Progenitor cell of endocrine pancreas (in vitro differentiated cells): ENCODE measurements at regions not wholly inside any gene's neighbourhood (a gene's known extent, or its start where the extent isn't known, plus 50 kb on each side); places are given as distances from the start of the nearest gene placed in this dataset.

ENCODE experiments used
- DNase-seq: peaks from one replicate; pipeline ENCODE4 v3.0.0; 2021; ENCODE audit warnings: low spot score; ENCODE audit not compliant: unreplicated experiment
- H3K27ac Mint-ChIP-seq: 2 replicates; pipeline ENCODE4 v1.8.0; 2021; ENCODE audit warnings: mild to moderate bottlenecking, moderate library complexity, mixed read lengths
- H3K27me3 Mint-ChIP-seq: 2 replicates; pipeline ENCODE4 v1.8.0; 2021; ENCODE audit warnings: mixed read lengths
- H3K36me3 Mint-ChIP-seq: 2 replicates; pipeline ENCODE4 v1.8.0; 2022; ENCODE audit warnings: mixed read lengths; ENCODE audit not compliant: insufficient read depth
- H3K4me1 Mint-ChIP-seq: 2 replicates; pipeline ENCODE4 v1.8.0; 2021; ENCODE audit warnings: low read depth, mixed read lengths
- H3K4me3 Mint-ChIP-seq: 2 replicates; pipeline ENCODE4 v1.8.0; 2021; ENCODE audit warnings: low read depth, mild to moderate bottlenecking, moderate library complexity, mixed read lengths
- H3K9me3 Mint-ChIP-seq: 2 replicates; pipeline ENCODE4 v1.8.0; 2021; ENCODE audit warnings: low read depth, mixed read lengths
- CTCF ChIP-seq: fragments of 200-600 bp; sonication (generic); IDR thresholded peaks from one replicate; pipeline ENCODE4 v1.5.0; 2021; ENCODE audit warnings: antibody characterized with exemption, mild to moderate bottlenecking; ENCODE audit not compliant: unreplicated experiment

GRCh38 chr2:163210430-163210918 is 371.9 kb upstream of the KCNH7 start:
- H3K4me3 Mint-ChIP-seq: no peak overlapping the region

GRCh38 chr2:163207693-163208370 is 369.3 kb upstream of the KCNH7 start:
- DNase-seq: no peak
- no peaks in the 10 kb centered on the region for H3K36me3 Mint-ChIP-seq
- TF ChIP-seq CTCF: no peak
- no peaks in the 10 kb centered on the region for H3K27me3 Mint-ChIP-seq
- H3K4me3 Mint-ChIP-seq: no peak overlapping the region
- H3K9me3 Mint-ChIP-seq: no peaks in the 10 kb centered on the region
- no peak overlapping the region for H3K27ac Mint-ChIP-seq
- H3K4me1 Mint-ChIP-seq: peaks cover 5% of the 10 kb centered on the region

More at GRCh38 chr2:163210430-163210918, 371.9 kb upstream of the KCNH7 start:
- H3K36me3 Mint-ChIP-seq: no peaks in the 10 kb centered on the region
- no peaks in the 10 kb centered on the region for H3K27me3 Mint-ChIP-seq
- no peak overlapping the region for H3K27ac Mint-ChIP-seq
- H3K9me3 Mint-ChIP-seq: no peaks in the 10 kb centered on the region
- TF ChIP-seq CTCF: no peak
- H3K4me1 Mint-ChIP-seq: peaks cover 5% of the 10 kb centered on the region
- no peak for DNase-seq

- H3K27me3 Mint-ChIP-seq: no peaks in the 10 kb centered on the region
- no peak for TF ChIP-seq CTCF
- no peaks in the 10 kb centered on the region for H3K9me3 Mint-ChIP-seq
- no peak overlapping the region for H3K4me3 Mint-ChIP-seq
- H3K4me1 Mint-ChIP-seq: peaks cover 5% of the 10 kb centered on the region
- no peak for DNase-seq
- H3K36me3 Mint-ChIP-seq: no peaks in the 10 kb centered on the region
- H3K27ac Mint-ChIP-seq: no peak overlapping the region
Measured at GRCh38 chr2:163205589-163206254, 367.2 kb upstream of the KCNH7 start.

GRCh38 chr2:163200741-163201140 is 362.2 kb upstream of the KCNH7 start:
- Mint-ChIP-seq H3K4me3 (no peak overlapping the region), H3K27me3 (no peaks in the 10 kb centered on the region), H3K36me3 (no peaks in the 10 kb centered on the region), H3K9me3 (peaks cover 6% of the 10 kb centered on the region), H3K27ac (no peak overlapping the region), H3K4me1 (peaks cover 2% of the 10 kb centered on the region)
- TF ChIP-seq CTCF: no peak
- DNase-seq: no peak

- H3K27ac Mint-ChIP-seq: no peak overlapping the region
- H3K36me3 Mint-ChIP-seq: no peaks in the 10 kb centered on the region
- no peak overlapping the region for H3K4me3 Mint-ChIP-seq
- H3K9me3 Mint-ChIP-seq: peaks cover 9% of the 10 kb centered on the region
- H3K27me3 Mint-ChIP-seq: no peaks in the 10 kb centered on the region
- H3K4me1 Mint-ChIP-seq: peaks cover 2% of the 10 kb centered on the region
- no peak for DNase-seq
- no peak for TF ChIP-seq CTCF
Measured at GRCh38 chr2:163198972-163199371, 360.4 kb upstream of the KCNH7 start.
